ENCODE measurements at regions not wholly inside any gene's neighbourhood (a gene's known extent, or its start where the extent isn't known, plus 50 kb on each side); places are given as distances from the start of the nearest gene placed in this dataset.
"Not testable (repeated sequence)": the region's sequence is repeated elsewhere in the genome, so short reads cannot be mapped to it uniquely, and the experiment has no call there.

DNA sequence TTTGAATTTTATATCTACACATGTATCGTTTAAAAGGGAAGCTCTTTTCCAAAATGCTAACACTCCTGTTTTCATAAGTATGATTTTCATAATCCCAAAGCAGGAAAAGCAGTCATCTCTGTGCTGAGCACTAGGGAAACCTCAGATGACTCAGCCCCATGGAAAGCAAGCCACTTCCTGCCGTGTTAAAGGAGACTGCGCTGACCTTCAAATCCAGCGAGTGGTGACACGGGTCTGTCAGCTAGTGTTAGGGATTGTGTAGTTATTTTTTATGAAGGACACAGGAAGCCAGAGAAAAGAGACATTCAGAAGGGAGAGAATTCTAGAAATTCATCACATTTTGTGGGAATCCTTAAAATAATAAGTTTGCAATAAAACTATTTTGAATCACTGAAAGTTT is 57.0 kb upstream of the CD93 start:
- H3K4me1 ChIP-seq = no peaks in the 10 kb centered on the region
- H3K9me3 ChIP-seq = no peaks in the 10 kb centered on the region
- 26% methylated on average over 5 of the region's 5 CpGs for WGBS (ENCODE audit: insufficient coverage, low coverage, low lambda C conversion rate, missing lambda C conversion rate)
- DNase-seq = peak; percentile 17 to 47 (median 40)
- TF ChIP-seq POLR2A (IDR thresholded peaks at IDR 0.05) = no peak
- TF ChIP-seq, protein P1, sequence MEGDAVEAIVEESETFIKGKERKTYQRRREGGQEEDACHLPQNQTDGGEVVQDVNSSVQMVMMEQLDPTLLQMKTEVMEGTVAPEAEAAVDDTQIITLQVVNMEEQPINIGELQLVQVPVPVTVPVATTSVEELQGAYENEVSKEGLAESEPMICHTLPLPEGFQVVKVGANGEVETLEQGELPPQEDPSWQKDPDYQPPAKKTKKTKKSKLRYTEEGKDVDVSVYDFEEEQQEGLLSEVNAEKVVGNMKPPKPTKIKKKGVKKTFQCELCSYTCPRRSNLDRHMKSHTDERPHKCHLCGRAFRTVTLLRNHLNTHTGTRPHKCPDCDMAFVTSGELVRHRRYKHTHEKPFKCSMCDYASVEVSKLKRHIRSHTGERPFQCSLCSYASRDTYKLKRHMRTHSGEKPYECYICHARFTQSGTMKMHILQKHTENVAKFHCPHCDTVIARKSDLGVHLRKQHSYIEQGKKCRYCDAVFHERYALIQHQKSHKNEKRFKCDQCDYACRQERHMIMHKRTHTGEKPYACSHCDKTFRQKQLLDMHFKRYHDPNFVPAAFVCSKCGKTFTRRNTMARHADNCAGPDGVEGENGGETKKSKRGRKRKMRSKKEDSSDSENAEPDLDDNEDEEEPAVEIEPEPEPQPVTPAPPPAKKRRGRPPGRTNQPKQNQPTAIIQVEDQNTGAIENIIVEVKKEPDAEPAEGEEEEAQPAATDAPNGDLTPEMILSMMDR (IDR thresholded peaks at IDR 0.05) = no peak
- intact Hi-C loops (cut with DNase I) = no loop called here
- H3K4me3 ChIP-seq = no peak overlapping the region
- H3K27me3 ChIP-seq = no peaks in the 10 kb centered on the region
- peak; percentile 72 to 86 (median 84) for ATAC-seq
- H3K27ac ChIP-seq = peak overlapping the region; percentile 44 to 66 (median 58)
- H3K36me3 ChIP-seq = no peaks in the 10 kb centered on the region

DNA sequence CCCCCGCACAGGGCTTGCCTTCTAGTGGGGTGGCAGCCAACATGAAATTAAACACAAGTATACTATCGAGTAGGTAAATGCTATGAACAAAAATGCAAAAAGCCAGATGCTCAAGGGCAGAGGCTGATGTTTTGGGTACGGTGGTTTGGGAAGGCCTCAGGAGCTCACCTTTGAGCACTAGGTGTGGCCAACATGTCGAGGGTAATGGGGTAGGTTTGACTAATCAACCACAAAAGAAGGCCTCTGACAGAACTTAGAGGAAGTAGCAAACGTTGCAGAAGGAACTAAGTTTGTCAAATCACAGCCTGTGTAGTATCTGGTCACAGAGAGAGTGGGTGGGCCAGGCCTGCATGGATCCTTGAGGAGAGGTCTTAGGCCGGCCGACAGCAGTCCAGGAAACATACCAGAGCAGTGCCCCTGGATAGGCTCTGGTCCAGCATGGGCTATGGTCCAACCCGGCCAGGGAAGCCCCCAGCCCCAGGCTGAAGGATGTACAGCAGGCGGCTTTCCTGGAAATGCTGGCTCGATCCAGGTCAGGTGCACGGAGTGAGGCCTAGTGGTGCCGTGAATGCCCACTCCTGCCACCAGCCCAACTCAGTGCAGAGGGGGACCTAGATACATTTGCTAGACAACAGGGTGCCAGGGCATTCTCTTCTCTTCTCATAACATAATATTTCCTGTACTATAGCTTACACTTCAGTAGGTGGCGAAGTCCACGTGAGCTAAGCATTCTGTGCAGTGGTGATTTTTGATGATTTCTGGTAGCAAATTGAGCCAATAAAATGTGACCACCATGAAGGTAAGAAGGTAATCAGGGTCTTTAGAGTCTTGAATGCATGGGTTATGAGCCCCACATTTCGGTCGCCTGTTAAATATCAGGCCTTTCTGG is 56.3 kb upstream of the CD93 start:
- H3K36me3 ChIP-seq = no peaks in the 10 kb centered on the region
- H3K9me3 ChIP-seq = no peaks in the 10 kb centered on the region
- ATAC-seq = peak; percentile 32 to 57 (median 39)
- intact Hi-C loops (cut with DNase I) = no loop called here
- no peaks in the 10 kb centered on the region for H3K4me1 ChIP-seq
- DNase-seq = peak in 2 of 3 donors; percentile 23 to 51
- H3K27me3 ChIP-seq = no peaks in the 10 kb centered on the region
- 45% methylated on average over 8 of the region's 16 CpGs for WGBS (ENCODE audit: insufficient coverage, low coverage, low lambda C conversion rate, missing lambda C conversion rate)
- H3K4me3 ChIP-seq = no peak overlapping the region
- peak overlapping the region; percentile 44 to 66 (median 58) for H3K27ac ChIP-seq
- no peak for TF ChIP-seq POLR2A (IDR thresholded peaks at IDR 0.05)
- TF ChIP-seq, protein P1 (IDR thresholded peaks at IDR 0.05) = no peak

DNA sequence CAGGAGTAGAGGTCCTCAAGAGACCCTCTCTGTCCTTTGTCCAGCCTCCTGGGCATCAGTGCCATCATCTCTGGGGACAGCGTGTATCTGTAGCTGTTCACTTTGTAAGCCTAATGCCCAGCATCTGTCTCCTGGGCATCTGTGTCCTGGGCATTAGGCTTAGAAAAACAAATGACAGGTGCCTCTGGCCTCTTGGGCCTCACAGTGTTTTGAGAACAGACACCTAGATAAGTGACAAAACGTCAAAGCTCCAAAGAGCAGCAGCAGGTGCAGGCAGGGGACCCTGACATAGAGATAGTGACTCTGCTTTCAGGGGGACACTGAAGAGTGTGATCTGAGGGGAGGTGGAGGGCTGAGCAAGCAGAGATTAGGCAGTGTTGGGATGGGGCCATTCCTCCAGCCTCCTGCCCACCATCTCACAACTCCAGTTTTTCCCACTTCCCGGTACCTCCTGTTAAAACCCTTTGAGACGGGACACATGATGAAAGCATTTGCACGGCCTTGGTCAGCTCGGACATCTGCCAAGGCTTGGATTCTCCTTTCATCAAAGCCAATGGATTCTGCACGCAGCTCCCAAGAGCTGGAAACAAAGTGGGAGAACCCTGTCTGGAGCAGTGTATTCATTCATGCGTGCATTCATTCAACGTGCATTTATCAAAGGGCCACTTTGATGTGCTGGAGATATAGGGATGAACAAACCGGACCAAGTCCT is 55.5 kb upstream of the CD93 start:
- Histone ChIP-seq H3K4me1 (no peaks in the 10 kb centered on the region), H3K9me3 (no peaks in the 10 kb centered on the region), H3K27ac (peak overlapping the region in 1 of 3 donors; percentile 58), H3K36me3 (no peaks in the 10 kb centered on the region), H3K27me3 (no peaks in the 10 kb centered on the region), H3K4me3 (no peak overlapping the region)
- intact Hi-C loops (cut with DNase I) = no loop called here
- no peak for DNase-seq
- 86% methylated on average over 3 of the region's 10 CpGs for WGBS (ENCODE audit: insufficient coverage, low coverage, low lambda C conversion rate, missing lambda C conversion rate)
- ATAC-seq = no peak
- TF ChIP-seq, protein P1 (IDR thresholded peaks at IDR 0.05) = no peak
- TF ChIP-seq POLR2A (IDR thresholded peaks at IDR 0.05) = no peak

DNA sequence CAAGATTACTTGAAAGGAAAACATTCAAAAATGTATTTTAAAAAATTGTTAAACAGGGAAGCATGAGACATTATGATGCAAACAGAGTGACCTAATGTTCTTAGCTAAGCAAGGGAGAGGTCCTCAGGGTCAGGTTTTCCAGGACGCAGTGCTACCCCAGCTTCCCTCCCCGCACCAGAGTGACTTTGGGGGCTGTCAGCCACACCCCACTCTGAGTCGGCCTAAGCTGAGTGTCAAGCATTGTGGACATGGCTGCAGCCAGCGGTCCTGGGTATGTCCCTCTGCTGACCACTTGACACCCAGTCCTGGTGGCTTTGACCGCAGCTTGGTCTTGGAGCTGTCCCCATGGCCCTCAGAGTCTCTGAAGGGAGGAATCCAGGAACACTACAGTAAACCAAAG is 54.9 kb upstream of the CD93 start:
- ATAC-seq (no peak), DNase-seq (peak in 2 of 3 donors; percentile 19 to 40)
- Histone ChIP-seq H3K4me1 (no peaks in the 10 kb centered on the region), H3K27ac (no peak overlapping the region), H3K9me3 (no peaks in the 10 kb centered on the region), H3K4me3 (no peak overlapping the region), H3K36me3 (no peaks in the 10 kb centered on the region), H3K27me3 (no peaks in the 10 kb centered on the region)
- TF ChIP-seq, protein P1 (IDR thresholded peaks at IDR 0.05) = no peak
- TF ChIP-seq POLR2A (IDR thresholded peaks at IDR 0.05) = no peak
- 86% methylated on average over 1 of the region's 5 CpGs for WGBS (ENCODE audit: insufficient coverage, low coverage, low lambda C conversion rate, missing lambda C conversion rate)
- intact Hi-C loops (cut with DNase I) = no loop called here

DNA sequence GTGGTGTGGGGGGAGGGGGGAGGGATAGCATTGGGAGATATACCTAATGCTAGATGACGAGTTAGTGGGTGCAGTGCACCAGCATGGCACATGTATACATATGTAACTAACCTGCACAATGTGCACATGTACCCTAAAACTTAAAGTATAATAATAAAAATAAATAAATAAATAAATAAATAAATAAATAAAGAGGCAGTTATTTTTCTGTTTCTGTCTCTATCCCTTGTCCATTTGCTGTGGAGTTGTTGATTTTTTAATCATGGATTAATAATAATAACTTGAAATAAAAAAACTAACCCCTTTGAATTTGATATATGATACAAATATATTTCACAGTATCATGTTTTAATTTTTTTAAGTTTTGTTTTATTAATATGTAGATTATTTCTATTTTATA is 53.9 kb upstream of the CD93 start:
- H3K9me3 ChIP-seq, H3K27ac ChIP-seq, H3K36me3 ChIP-seq, H3K4me3 ChIP-seq, DNase-seq, H3K4me1 ChIP-seq, H3K27me3 ChIP-seq, ATAC-seq: not testable (repeated sequence)
- 29% methylated on average over 1 of the region's 1 CpG for WGBS (ENCODE audit: insufficient coverage, low coverage, low lambda C conversion rate, missing lambda C conversion rate)
- intact Hi-C loops (cut with DNase I) = loop anchor here in 1 of 2 donors (5.0 kb wide), 1 partner anchor 83 kb away; no protein-coding TSS in a partner anchor

Data from right lobe of liver (tissue), 6 donors.